GM18505 (cell line): ENCODE measurements at regions not wholly inside any gene's neighbourhood (a gene's known extent, or its start where the extent isn't known, plus 50 kb on each side); places are given as distances from the start of the nearest gene placed in this dataset.

Experiments used
- ATAC-seq: cut with Tn5 transposase; IDR thresholded peaks from one replicate; pipeline ENCODE4 v1.9.1; 2021; ENCODE audit not compliant: unreplicated experiment
- POLR2A ChIP-seq: IDR thresholded peaks from 4 replicates; pipeline ENCODE4 v1.6.1; 2011; ENCODE audit warnings: borderline replicate concordance; ENCODE audit not compliant: insufficient read depth, insufficient read length; ENCODE audit errors: extremely low read depth

- ATAC-seq = no peak
- no peak for TF ChIP-seq POLR2A
Measured at GRCh38 chr13:106295971-106296370, 239.5 kb downstream of the EFNB2 start.

- TF ChIP-seq POLR2A = no peak
- no peak for ATAC-seq
Measured at GRCh38 chr13:106291006-106291405, 244.5 kb downstream of the EFNB2 start.

GRCh38 chr13:106287351-106287750 lies 248.1 kb downstream of the EFNB2 start:
- ATAC-seq = no peak
- no peak for TF ChIP-seq POLR2A

GRCh38 chr13:106286811-106287210 lies 248.7 kb downstream of the EFNB2 start:
- TF ChIP-seq POLR2A = no peak

GRCh38 chr13:106284358-106284757 lies 251.1 kb downstream of the EFNB2 start:
- no peak for ATAC-seq
- TF ChIP-seq POLR2A = no peak

More at GRCh38 chr13:106286811-106287210, 248.7 kb downstream of the EFNB2 start:
- ATAC-seq = peak; percentile 98

GRCh38 chr13:106281426-106281825 lies 254.0 kb downstream of the EFNB2 start:
- ATAC-seq = no peak
- TF ChIP-seq POLR2A = no peak

GRCh38 chr13:106277484-106278154 lies 257.8 kb downstream of the EFNB2 start:
- ATAC-seq = no peak
- TF ChIP-seq POLR2A = no peak

- ATAC-seq = no peak
- TF ChIP-seq POLR2A = no peak
Measured at GRCh38 chr13:106276876-106277275, 258.6 kb downstream of the EFNB2 start.

- ATAC-seq = no peak
- no peak for TF ChIP-seq POLR2A
Measured at GRCh38 chr13:106275446-106276032, 259.9 kb downstream of the EFNB2 start.

GRCh38 chr13:106274551-106275203 lies 260.8 kb downstream of the EFNB2 start:
- no peak for ATAC-seq
- no peak for TF ChIP-seq POLR2A

GRCh38 chr13:106263801-106264200 lies 271.7 kb downstream of the EFNB2 start:
- ATAC-seq = no peak
- TF ChIP-seq POLR2A = no peak

GRCh38 chr13:106262886-106263285 lies 272.6 kb downstream of the EFNB2 start:
- no peak for TF ChIP-seq POLR2A
- ATAC-seq = no peak

- TF ChIP-seq POLR2A = no peak
- no peak for ATAC-seq
Measured at GRCh38 chr13:106261450-106261849, 274.0 kb downstream of the EFNB2 start.

- no peak for ATAC-seq
- no peak for TF ChIP-seq POLR2A
Measured at GRCh38 chr13:106260352-106260751, 275.1 kb downstream of the EFNB2 start.
